ENCODE measurements at regions not wholly inside any gene's neighbourhood (a gene's known extent, or its start where the extent isn't known, plus 50 kb on each side); places are given as distances from the start of the nearest gene placed in this dataset.

DNA sequence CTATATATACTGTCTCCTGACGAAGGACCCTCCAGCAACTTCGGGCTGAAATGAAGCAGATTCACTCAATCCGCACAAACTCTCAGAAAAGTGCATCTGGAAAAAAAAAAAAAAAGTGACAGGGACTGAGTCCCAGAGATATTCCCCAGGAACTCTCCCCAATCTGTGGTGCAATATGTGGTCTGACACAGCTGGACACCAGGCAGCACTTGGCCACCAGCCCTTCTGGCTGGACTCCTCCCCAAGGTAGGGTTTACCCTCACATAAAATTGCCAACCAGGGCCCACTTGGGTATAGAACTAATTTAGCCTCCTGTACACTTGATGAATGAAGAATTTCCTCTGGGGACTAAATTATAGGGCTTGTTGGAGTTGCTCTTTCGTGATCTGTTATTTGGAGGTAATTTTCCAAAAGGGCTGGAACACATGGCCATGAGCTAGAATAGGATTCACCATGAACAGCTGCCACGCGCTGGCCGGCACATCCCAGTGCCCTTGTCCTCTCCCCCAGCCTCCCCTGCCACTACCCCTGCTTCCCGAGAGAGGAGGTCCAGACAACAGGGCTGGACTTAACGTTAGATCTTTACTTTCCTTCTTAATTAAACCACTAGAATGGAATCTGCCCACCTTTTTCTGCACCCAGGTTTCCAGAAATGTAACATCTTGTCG lies 379.2 kb downstream of the BMP2 start (continued):
- TF ChIP-seq ZNF558 (tag by site-specific recombination; IDR thresholded peaks at IDR 0.05): no peak
- TF ChIP-seq ZNF350 (tag by site-specific recombination; IDR thresholded peaks at IDR 0.05): no peak
- TF ChIP-seq, protein P1, sequence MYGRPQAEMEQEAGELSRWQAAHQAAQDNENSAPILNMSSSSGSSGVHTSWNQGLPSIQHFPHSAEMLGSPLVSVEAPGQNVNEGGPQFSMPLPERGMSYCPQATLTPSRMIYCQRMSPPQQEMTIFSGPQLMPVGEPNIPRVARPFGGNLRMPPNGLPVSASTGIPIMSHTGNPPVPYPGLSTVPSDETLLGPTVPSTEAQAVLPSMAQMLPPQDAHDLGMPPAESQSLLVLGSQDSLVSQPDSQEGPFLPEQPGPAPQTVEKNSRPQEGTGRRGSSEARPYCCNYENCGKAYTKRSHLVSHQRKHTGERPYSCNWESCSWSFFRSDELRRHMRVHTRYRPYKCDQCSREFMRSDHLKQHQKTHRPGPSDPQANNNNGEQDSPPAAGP (tag by site-specific recombination; IDR thresholded peaks at IDR 0.05): no peak
- no peak for TF ChIP-seq ZNF114 (tag by site-specific recombination; IDR thresholded peaks at IDR 0.05)
- TF ChIP-seq ZNF146 (tag by site-specific recombination; IDR thresholded peaks at IDR 0.05): no peak
- TF ChIP-seq ZNF521 (tag by site-specific recombination; IDR thresholded peaks at IDR 0.05): no peak
- no peak for TF ChIP-seq ZNF621 (tag by site-specific recombination; IDR thresholded peaks at IDR 0.05)
- TF ChIP-seq ZNF426 (tag by site-specific recombination; IDR thresholded peaks at IDR 0.05): no peak

DNA sequence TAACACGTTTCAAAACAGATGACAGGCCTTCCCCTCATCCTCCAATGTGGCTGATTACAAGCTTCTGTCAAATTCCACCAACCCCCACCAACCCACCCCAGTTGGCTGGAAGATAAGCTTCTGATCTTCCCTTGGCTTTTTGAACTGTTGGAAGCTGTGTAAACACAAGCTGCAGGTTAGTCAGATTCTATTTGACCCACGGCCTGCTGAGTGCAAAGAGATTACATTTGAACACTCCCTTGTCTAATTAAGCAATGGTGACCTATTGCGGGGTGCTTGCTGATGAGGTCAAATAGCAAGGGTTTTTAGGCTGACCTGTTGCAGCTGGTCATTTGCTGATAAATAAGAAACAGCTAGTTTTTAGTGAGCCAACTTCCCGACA lies 379.7 kb downstream of the BMP2 start:
- H3K4me3 ChIP-seq (ENCODE audit: low read depth, low read length): no peak overlapping the region
- no peaks in the 10 kb centered on the region for H3K4me1 ChIP-seq (ENCODE audit: control insufficient read depth, insufficient read depth, low read length)
- POLR2A ChIA-PET: no interaction called here
- CTCF ChIA-PET: interaction anchor here (0.6 to 1.0 kb wide), 2 partner anchors 14 to 127 kb away, joined by 3 to 6 read pairs; no protein-coding TSS in a partner anchor
- H3K27ac ChIP-seq (ENCODE audit: extremely low read depth, low read depth, low read length): no peak overlapping the region
- no peaks in the 10 kb centered on the region for H3K9me3 ChIP-seq (ENCODE audit: control insufficient read depth, insufficient read depth, low read depth, low read length)
- H3K36me3 ChIP-seq (ENCODE audit: control insufficient read depth in 2 of 2, insufficient read depth in 1 of 2, low read length in 2 of 2): no peaks in the 10 kb centered on the region
- TF ChIP-seq ZFHX2 (tag by site-specific recombination; conservative IDR thresholded peaks at IDR 0.05) (no peak), ZNF366 (tag by site-specific recombination; conservative IDR thresholded peaks at IDR 0.05) (no peak), ZNF266 (tag by site-specific recombination; IDR thresholded peaks at IDR 0.05; ENCODE audit: low read depth) (no peak), PRDM1 (tag by site-specific recombination; IDR thresholded peaks at IDR 0.05) (no peak), ZNF433 (tag by site-specific recombination; IDR thresholded peaks at IDR 0.05; ENCODE audit: low read depth) (no peak), ZNF10 (tag by site-specific recombination; IDR thresholded peaks at IDR 0.05) (no peak), HOXD13 (CRISPR knock-in tag; IDR thresholded peaks at IDR 0.05; ENCODE audit: borderline replicate concordance) (no peak)
- TF ChIP-seq, protein P2, sequence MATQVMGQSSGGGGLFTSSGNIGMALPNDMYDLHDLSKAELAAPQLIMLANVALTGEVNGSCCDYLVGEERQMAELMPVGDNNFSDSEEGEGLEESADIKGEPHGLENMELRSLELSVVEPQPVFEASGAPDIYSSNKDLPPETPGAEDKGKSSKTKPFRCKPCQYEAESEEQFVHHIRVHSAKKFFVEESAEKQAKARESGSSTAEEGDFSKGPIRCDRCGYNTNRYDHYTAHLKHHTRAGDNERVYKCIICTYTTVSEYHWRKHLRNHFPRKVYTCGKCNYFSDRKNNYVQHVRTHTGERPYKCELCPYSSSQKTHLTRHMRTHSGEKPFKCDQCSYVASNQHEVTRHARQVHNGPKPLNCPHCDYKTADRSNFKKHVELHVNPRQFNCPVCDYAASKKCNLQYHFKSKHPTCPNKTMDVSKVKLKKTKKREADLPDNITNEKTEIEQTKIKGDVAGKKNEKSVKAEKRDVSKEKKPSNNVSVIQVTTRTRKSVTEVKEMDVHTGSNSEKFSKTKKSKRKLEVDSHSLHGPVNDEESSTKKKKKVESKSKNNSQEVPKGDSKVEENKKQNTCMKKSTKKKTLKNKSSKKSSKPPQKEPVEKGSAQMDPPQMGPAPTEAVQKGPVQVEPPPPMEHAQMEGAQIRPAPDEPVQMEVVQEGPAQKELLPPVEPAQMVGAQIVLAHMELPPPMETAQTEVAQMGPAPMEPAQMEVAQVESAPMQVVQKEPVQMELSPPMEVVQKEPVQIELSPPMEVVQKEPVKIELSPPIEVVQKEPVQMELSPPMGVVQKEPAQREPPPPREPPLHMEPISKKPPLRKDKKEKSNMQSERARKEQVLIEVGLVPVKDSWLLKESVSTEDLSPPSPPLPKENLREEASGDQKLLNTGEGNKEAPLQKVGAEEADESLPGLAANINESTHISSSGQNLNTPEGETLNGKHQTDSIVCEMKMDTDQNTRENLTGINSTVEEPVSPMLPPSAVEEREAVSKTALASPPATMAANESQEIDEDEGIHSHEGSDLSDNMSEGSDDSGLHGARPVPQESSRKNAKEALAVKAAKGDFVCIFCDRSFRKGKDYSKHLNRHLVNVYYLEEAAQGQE (tag by site-specific recombination; IDR thresholded peaks at IDR 0.05): no peak

GRCh38 chr20:7151676-7152470 lies 384.4 kb downstream of the BMP2 start:
- Histone ChIP-seq H3K9me3 (ENCODE audit: control insufficient read depth, insufficient read depth, low read depth, low read length) (no peaks in the 10 kb centered on the region), H3K4me3 (ENCODE audit: low read depth, low read length) (no peak overlapping the region), H3K4me1 (ENCODE audit: control insufficient read depth, insufficient read depth, low read length) (no peaks in the 10 kb centered on the region), H3K27ac (ENCODE audit: extremely low read depth, low read depth, low read length) (no peak overlapping the region), H3K36me3 (ENCODE audit: control insufficient read depth in 2 of 2, insufficient read depth in 1 of 2, low read length in 2 of 2) (no peaks in the 10 kb centered on the region)
- TF ChIP-seq ZFP69B (tag by site-specific recombination; IDR thresholded peaks at IDR 0.05): no peak
- TF ChIP-seq ZFP41 (tag by site-specific recombination; IDR thresholded peaks at IDR 0.05; ENCODE audit: borderline replicate concordance): no peak
- no peak for TF ChIP-seq GLI2 (tag by site-specific recombination; IDR thresholded peaks at IDR 0.05; ENCODE audit: borderline replicate concordance, low read depth)
- no peak for TF ChIP-seq ZNF292 (tag by site-specific recombination; IDR thresholded peaks at IDR 0.05; ENCODE audit: borderline replicate concordance, low read depth)
- no peak for TF ChIP-seq ZNF24 (tag by site-specific recombination; IDR thresholded peaks at IDR 0.05)
- no peak for TF ChIP-seq ZNF501 (tag by site-specific recombination; IDR thresholded peaks at IDR 0.05)
- no peak for TF ChIP-seq OVOL3 (tag by site-specific recombination; IDR thresholded peaks at IDR 0.05)
- no peak for TF ChIP-seq ZNF488 (tag by site-specific recombination; IDR thresholded peaks at IDR 0.05)
- TF ChIP-seq, protein P3, sequence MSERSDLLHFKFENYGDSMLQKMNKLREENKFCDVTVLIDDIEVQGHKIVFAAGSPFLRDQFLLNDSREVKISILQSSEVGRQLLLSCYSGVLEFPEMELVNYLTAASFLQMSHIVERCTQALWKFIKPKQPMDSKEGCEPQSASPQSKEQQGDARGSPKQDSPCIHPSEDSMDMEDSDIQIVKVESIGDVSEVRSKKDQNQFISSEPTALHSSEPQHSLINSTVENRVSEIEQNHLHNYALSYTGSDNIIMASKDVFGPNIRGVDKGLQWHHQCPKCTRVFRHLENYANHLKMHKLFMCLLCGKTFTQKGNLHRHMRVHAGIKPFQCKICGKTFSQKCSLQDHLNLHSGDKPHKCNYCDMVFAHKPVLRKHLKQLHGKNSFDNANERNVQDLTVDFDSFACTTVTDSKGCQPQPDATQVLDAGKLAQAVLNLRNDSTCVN (tag by site-specific recombination; optimal IDR thresholded peaks at IDR 0.05): no peak
- no peak for TF ChIP-seq ZNF341 (tag by site-specific recombination; IDR thresholded peaks at IDR 0.05; ENCODE audit: low read depth)
- POLR2A ChIA-PET: no interaction called here
- CTCF ChIA-PET: interaction anchor here (0.9 to 1.3 kb wide), 2 partner anchors 10 to 39 kb away, joined by 3 to 4 read pairs; no protein-coding TSS in a partner anchor
